NCI-H146 treated with DMSO at 0.1 percent for 48 hours (cell line): ENCODE measurements at regions not wholly inside any gene's neighbourhood (a gene's known extent, or its start where the extent isn't known, plus 50 kb on each side); places are given as distances from the start of the nearest gene placed in this dataset.
"Not testable (repeated sequence)": the region's sequence is repeated elsewhere in the genome, so short reads cannot be mapped to it uniquely, and the experiment has no call there.

ENCODE experiments used
- DNase-seq: peaks from one replicate; lab custom pipeline; 2025; ENCODE audit not compliant: unreplicated experiment; lab: John Stamatoyannopoulos, UW

DNA sequence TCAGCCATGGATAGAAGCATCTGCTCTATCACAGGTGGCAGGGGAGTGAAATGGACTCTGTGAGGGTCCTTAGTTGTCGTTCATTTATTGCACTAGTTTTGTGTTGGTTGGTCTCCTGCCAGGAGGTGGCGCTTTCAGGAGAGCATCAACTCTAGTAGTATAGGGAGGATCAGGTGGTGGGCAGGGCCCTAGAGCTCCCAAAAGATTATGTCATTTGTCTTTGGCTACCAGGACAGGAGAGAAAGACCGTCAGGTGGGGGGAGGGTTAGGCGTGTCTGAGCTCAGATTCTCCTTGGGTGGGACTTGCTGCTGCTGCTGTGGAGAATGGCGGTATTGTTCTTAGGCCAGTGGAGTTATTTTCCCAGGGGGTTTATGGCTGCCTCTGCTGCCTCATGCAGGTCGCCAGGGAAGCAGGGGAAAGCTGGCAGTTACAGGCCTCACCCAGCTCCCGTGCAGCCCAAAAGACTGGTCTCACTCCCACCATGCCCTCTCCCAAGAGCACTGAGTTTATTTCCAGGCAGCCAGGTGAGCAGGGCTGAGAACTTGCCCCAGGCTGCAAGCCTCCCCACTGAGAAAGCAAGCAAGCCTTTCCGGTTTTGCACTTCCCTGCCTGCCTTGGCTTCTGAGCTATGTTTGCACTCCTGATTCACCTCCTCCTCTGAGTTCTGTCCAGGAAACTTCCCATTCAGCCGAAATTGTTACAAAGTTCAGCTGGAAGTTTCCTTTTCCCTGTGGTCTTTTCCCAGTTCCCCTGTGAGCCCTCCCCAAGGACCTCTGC is 317.3 kb downstream of the TAF11L14 start:
- peak; percentile 95 for DNase-seq

GRCh38 chr5:17952231-17952630 is 318.0 kb downstream of the TAF11L14 start:
- DNase-seq: no peak

GRCh38 chr5:17964067-17964466 is 329.8 kb downstream of the TAF11L14 start:
- no peak for DNase-seq

DNA sequence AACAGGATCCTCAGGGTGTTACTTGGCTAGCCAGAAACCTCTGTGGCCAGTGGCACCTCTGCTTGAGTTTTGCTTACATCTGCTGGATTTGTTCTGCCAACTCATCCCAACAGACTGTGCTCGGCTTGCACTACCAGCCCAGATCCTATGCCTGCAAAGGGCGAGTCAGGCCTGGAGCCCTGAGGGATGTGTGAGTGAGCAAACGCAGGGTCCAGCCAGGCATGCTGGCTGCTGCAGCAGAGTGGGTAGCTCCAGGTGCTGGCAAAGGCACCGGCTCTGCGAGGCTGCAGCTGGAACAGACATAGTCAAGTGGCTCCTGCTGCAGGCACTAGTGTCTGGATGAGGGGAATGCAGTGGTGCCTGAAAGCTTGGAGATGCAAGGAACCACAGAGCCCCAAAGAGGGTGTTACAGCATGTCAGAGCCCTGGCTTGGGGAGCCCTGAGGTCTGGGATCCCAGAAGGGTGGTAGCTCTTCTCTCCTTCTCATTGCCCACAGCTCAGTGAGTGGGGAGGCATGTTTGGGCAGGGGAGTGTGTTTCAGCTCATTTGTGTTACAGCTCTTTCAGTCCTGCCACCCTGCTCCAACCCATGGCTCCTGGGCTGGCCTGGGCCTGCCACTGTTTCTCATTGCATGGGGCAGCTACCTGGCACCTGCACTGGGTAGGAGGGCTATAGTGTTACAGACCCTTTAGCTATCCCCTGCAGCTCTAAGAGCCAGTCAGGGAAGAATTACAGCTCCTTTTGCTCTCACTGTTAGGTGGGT is 332.6 kb downstream of the TAF11L14 start:
- no peak for DNase-seq

DNA sequence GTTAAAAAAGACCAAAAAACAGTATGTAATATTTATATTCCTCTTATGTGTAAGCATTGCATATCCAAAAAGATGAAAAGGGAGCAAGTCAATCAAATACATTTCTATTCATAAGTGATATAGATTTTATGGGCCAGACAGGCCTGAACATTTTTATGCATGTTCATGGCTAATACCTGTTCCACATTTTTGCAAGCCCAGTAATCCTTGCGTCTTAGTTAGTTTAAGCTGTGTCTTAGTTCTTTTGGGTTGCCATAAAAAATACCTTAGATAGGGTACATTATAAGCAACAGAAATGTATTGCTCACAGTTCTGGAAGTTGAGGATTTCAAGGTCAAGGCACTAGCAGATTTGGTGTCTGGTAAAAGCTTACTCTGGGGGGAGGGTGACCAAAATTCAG is 342.1 kb downstream of the TAF11L14 start:
- no peak for DNase-seq

DNA sequence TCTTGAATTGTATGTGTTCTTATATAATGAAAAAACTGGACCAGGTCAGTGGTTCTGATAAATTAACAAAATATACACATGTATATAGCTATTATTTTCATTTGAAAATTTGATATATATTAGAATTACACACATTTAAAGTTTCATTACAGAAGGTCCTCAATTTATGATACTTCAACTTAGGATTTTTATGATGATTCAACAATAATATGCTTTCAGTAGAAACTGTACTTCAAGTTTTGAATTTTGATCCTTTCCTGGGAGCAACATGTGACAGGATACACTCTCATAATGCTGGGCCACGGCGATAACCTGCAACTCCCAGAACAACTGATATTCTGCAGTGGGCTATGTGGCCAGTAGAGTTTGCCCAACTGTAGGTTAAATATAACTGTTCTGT is 344.7 kb downstream of the TAF11L14 start:
- DNase-seq: no peak

DNA sequence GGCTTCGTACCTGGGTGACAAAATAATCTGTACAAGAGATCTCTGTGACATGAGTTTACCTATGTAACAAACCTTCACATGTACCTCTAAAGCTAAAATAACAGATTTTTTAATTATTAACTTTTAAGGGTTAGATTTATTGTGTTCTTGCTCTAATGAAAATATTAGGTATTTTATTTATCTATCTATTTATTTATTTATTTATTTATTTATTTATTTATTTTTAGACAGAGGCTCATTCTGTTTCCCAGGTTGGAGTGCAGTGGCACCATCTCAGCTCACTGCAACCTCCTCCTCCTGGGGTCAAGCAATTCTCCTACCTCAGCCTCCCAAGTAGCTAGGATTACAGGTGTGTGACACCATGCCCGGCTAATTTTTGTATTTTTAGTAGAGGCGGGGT is 348.4 kb downstream of the TAF11L14 start:
- not testable (repeated sequence) for DNase-seq

GRCh38 chr5:17989036-17989435 is 354.8 kb downstream of the TAF11L14 start:
- DNase-seq: peak; percentile 49

DNA sequence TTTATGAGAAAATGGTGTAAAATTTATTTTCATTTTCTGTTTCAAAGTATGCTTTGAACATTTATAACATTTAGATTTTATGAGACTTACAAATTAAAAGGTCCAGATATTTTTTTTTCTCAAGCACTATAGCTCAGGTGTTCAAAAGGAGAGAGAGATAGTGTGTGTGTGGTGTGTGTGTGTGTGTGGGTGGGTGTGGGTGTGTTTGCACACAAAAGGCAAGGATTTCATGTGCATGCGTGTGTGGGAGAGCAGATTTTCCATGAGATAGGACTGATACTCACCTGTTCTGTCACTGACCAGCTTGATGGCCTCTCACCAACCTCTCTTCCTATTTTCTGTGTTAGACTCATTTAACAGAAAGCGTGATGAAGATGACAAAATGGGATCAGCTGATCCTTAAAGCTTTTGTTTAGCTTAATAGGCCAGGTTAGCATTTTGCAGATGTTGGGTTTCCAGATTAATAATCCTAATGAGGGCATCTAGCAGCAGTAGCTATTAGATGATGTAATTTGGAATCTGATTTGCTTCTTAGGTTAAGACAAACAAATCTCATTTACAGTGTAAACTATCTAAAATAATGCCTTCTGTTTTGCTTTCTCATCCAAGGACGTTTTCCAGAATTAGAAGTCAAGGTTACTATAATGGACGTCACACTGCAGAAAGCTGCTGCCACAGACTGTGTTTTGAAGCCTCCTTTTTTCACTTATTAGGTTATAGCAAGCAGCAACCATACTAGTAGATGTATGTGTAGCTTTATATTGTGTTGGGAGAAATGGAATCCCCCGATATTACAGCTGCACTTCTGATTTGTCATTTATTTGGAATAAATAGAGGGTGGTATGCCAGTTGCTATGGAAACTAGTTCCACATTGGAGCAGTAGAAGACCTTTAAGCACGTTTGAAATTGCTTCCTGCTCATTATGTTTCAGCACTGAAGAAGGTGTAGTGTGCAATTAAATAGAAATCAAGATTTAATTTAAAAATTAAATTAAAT is 355.6 kb downstream of the TAF11L14 start:
- DNase-seq: peak; percentile 89

DNA sequence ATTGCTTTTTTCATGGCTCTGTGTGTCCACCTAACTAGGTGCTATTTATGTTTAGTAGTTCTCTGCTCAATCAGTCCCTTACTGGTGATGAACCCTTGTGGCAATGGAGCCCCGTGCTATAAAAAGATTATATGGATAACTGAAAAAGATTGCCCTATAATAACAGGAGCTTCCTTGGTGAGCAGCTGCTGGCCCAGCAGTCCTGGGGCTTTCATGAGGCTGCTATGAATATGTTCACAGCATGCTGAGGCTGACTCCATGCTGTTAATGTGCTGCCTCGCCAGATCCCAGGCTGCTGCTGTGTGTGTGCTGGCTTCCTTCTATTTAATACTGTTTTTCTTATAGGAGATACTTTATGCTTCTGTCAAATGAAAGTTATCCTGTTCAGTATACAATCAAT is 357.5 kb downstream of the TAF11L14 start:
- DNase-seq: peak; percentile 95

DNA sequence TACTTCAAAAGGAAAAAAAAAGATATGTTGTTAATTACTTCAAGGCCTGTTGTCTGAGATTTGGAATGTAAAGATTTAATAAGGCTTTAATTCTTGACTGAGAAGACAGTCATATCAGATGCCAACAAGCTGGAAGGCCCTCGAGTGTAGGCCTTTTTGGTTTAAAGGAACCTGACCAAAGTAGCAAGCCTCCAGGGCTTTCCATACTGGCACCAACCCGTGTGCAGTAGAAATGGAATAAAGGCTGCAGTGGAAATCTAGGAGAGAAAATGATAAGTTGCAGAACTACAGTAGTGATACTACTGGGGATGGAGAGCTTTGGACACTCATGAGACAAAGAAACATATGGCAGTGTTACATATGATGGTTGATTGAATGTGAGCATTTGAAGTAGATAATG is 358.0 kb downstream of the TAF11L14 start:
- DNase-seq: peak; percentile 66

- peak; percentile 40 for DNase-seq
Measured at GRCh38 chr5:17995997-17996396, 361.7 kb downstream of the TAF11L14 start.

DNA sequence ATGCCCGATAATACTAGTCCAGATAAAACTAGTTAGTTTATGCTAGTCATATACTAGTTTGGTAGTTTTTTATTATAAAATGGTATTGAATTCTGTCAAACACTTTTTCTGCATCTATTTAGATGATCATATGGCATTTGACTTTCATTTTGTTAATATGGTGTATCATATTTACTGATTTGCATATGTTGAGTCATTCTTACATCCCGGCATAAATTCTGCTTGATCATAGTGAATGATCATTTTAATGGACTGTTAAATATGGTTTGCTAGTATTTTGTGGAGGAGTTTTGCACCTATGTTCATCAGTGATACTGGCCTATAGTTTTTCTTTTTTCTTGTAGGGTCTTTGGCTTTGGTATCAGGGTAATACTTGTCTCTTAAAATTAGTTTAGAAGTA is 365.6 kb downstream of the TAF11L14 start:
- DNase-seq: no peak

DNA sequence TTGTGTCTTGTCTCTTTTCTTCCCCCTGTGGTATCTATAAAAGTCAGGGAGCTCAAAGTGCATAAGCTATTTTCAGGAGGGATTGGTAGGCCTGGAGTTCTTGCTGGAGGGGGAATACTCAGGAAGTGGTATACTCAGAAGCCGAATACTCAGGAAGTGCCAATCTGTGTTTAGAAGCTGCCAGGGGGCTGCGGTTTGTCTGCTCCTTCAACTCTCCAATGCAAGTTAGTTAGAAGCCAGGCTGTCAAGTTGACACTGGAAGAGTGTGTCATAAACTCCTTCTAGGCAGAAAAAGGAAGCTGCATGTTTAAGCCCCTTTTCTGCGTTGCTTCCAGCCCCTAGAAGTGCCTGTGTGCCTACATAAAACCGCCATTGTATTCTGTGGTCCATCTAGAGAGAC is 366.5 kb downstream of the TAF11L14 start:
- no peak for DNase-seq

- no peak for DNase-seq
Measured at GRCh38 chr5:18003312-18003711, 369.1 kb downstream of the TAF11L14 start.

GRCh38 chr5:18003784-18004183 is 369.5 kb downstream of the TAF11L14 start:
- DNase-seq: no peak

GRCh38 chr5:18006235-18006634 is 372.0 kb downstream of the TAF11L14 start:
- not testable (repeated sequence) for DNase-seq

DNA sequence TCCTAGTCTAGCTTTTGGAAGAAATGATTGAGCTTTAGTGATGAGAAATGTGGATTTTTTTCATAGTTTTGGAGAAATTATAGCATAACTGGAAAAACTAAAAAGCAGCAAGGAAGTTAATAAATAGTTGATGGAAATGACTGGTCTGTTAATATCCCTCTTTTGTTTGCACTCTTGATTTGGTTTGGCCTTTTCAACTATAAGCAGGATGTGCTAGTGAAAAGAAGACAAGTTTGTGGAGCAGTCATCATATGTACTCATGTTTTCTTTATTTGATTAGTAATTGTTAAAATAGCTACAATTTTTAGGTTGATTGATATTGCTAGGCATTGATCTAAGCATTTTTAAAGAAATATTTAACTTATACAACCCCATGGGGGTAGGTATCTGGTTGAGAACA is 374.7 kb downstream of the TAF11L14 start:
- DNase-seq: no peak

DNA sequence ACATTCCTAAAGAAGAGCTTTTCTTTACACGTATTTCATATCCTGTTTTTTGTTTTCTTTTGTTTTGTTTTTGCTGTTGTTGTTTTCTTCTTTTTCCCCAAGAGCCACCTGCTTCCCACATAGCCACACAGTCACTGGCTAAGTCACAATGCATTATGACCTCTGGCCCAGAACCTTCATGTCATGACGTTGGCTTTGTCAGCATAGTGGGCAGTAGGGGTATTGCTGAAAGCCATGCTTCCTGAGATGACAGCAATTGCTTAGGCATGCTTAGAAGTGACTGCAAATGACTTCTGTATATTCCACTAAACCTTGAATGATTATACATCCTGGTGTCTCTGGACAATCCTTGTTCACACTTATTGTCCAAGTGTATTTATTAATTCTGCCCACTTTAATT is 375.8 kb downstream of the TAF11L14 start:
- DNase-seq: no peak

DNA sequence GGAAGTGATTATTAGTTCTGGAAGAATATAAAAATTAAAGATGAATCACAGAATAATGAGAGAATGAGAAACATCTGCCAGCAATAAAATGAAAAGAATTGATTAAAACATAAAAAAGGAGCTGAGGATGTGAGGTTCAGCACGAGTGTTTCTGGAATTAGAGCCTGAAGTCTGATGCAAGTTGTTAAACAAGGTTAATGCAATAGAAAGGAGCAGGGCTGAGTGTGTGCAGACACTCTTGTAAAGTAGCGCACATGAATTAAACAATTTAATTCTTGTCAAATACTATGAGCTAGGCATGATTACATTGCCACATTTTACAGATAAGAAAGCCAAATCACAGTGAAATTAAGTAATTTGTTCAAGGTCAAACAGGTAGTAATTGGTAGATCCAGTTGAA is 384.2 kb downstream of the TAF11L14 start:
- no peak for DNase-seq

- peak; percentile 28 for DNase-seq
Measured at GRCh38 chr5:18023275-18023674, 389.0 kb downstream of the TAF11L14 start.
